Activated CD4-positive, alpha-beta memory T cell treated with anti-CD3 and anti-CD28 coated beads for 36 hours (primary cell): ENCODE measurements at regions not wholly inside any gene's neighbourhood (a gene's known extent, or its start where the extent isn't known, plus 50 kb on each side); places are given as distances from the start of the nearest gene placed in this dataset.
"Not testable (repeated sequence)": the region's sequence is repeated elsewhere in the genome, so short reads cannot be mapped to it uniquely, and the experiment has no call there.

Experiments used
- CTCF ChIA-PET: fragments of 350-600 bp; sonication (Branson Sonifier 250); formaldehyde crosslinking; loops from one replicate; lab custom pipeline; 2021; ENCODE audit warnings: antibody characterized with exemption, inconsistent platforms; lab: Charles Lee
- POLR2A ChIA-PET: fragments of 350-600 bp; sonication (Branson Sonifier 250); formaldehyde crosslinking; loops from one replicate; lab custom pipeline; 2021; ENCODE audit warnings: antibody characterized with exemption; lab: Charles Lee
- DNase-seq: peaks from one replicate; pipeline ENCODE4 v3.0.0-alpha.2; 2020
- H3K27ac Mint-ChIP-seq: one replicate; pipeline ENCODE4 v1.8.0; 2021; ENCODE audit warnings: mixed read lengths
- H3K27me3 Mint-ChIP-seq: one replicate; pipeline ENCODE4 v1.8.0; 2021; ENCODE audit warnings: mixed read lengths
- H3K36me3 Mint-ChIP-seq: one replicate; pipeline ENCODE4 v1.8.0; 2021; ENCODE audit warnings: mixed read lengths
- H3K4me1 Mint-ChIP-seq: one replicate; pipeline ENCODE4 v1.8.0; 2021; ENCODE audit warnings: low read depth, mixed read lengths
- H3K4me3 Mint-ChIP-seq: one replicate; pipeline ENCODE4 v1.8.0; 2021; ENCODE audit warnings: mild to moderate bottlenecking, mixed read lengths
- H3K9me3 Mint-ChIP-seq: one replicate; pipeline ENCODE4 v1.8.0; 2021; ENCODE audit warnings: mixed read lengths
- intact Hi-C: fragments of 100-400 bp; cut with micrococcal nuclease; formaldehyde crosslinking; loops from one replicate; pipeline ENCODE4 v1.15.1; 2023

- Mint-ChIP-seq H3K4me3 (no peak overlapping the region), H3K27me3 (no peaks in the 10 kb centered on the region), H3K36me3 (no peaks in the 10 kb centered on the region), H3K27ac (no peak overlapping the region), H3K9me3 (no peaks in the 10 kb centered on the region), H3K4me1 (peaks cover 2% of the 10 kb centered on the region)
- no peak for DNase-seq
- CTCF ChIA-PET, result no interaction called here
- POLR2A ChIA-PET, result no interaction called here
- intact Hi-C loops, result no loop called here
These were observed 85.2 kb upstream of the KCNAB1 start for GRCh38 chr3:156035158-156035557.

GRCh38 chr3:156036258-156037053 is 83.9 kb upstream of the KCNAB1 start:
- no peaks in the 10 kb centered on the region for H3K36me3 Mint-ChIP-seq
- intact Hi-C loops, result no loop called here
- no peaks in the 10 kb centered on the region for H3K9me3 Mint-ChIP-seq
- H3K4me3 Mint-ChIP-seq, result no peak overlapping the region
- no peak overlapping the region for H3K27ac Mint-ChIP-seq
- POLR2A ChIA-PET, result no interaction called here
- no peak for DNase-seq
- CTCF ChIA-PET, result no interaction called here
- H3K4me1 Mint-ChIP-seq, result peaks cover 2% of the 10 kb centered on the region
- no peaks in the 10 kb centered on the region for H3K27me3 Mint-ChIP-seq

DNA sequence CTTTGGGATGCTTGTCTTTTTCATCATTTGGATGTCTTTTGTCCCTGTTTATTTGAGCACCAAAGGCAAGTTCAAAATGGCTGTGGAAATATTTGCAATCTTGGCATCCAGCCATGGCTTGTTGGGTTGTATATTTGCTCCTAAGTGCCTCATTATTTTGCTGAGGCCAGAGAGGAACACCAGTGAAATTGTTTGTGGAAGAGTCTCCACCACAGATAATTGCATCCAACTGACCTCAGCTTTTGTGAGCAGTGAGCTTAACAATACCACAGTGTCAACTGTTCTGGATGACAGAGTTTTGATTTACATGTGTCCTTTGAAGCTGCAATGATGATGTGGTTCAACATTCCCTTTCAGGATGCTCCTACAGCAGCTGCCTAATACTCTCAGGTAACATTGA is 83.0 kb upstream of the KCNAB1 start:
- Mint-ChIP-seq H3K27me3 (no peaks in the 10 kb centered on the region), H3K4me1 (peaks cover 2% of the 10 kb centered on the region), H3K27ac (no peak overlapping the region), H3K4me3 (no peak overlapping the region), H3K9me3 (no peaks in the 10 kb centered on the region), H3K36me3 (no peaks in the 10 kb centered on the region)
- ChIA-PET POLR2A (no interaction called here), CTCF (no interaction called here)
- intact Hi-C loops, result no loop called here
- no peak for DNase-seq

DNA sequence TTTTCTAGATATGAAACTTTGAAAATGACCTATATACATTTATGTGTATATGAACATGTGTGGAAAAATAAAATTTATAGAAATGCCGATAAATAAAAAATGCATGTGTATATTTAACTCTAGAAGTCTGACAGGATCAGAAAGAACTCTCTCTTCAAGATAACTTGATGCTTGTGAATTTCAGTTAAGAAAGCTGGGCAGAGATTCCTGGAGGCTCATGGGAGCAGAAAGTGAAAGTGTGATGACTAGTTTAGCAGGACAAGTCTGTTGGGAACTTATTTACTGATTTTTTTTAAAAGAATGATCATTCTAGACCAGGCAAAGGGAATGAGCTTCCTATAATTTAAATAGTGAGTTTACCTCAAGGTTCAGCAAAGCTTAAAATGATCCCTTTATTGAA is 81.5 kb upstream of the KCNAB1 start:
- Mint-ChIP-seq H3K9me3 (no peaks in the 10 kb centered on the region), H3K27ac (no peak overlapping the region), H3K36me3 (no peaks in the 10 kb centered on the region), H3K4me3 (no peak overlapping the region), H3K27me3 (peaks cover 3% of the 10 kb centered on the region), H3K4me1 (peaks cover 2% of the 10 kb centered on the region)
- no peak for DNase-seq
- CTCF ChIA-PET, result no interaction called here
- intact Hi-C loops, result no loop called here
- POLR2A ChIA-PET, result no interaction called here

DNA sequence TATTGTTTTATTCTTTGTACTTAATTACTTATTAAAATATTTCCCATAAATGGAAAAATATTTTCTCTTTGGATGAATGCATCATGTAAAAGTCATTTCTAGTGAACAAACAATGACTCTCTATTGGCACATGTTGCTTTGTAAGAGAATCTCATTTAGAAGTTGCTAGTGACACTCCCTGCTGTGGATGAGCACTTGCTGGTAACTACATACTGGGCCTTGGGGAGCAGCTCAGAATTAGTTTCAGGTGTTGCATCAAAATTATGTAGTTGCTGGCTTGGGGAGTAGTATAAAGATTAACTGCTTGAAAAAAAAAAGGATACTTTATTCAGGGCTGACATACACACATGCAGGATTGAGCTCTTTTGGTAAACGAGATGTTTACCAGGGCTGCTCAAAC is 80.3 kb upstream of the KCNAB1 start:
- Mint-ChIP-seq H3K9me3 (no peaks in the 10 kb centered on the region), H3K27me3 (peaks cover 3% of the 10 kb centered on the region), H3K4me1 (peaks cover 2% of the 10 kb centered on the region), H3K36me3 (no peaks in the 10 kb centered on the region), H3K27ac (no peak overlapping the region), H3K4me3 (no peak overlapping the region)
- ChIA-PET POLR2A (no interaction called here), CTCF (interaction anchor here (1.2 kb wide), 1 partner anchor 342 kb away, joined by 6 read pairs; no protein-coding TSS in a partner anchor)
- intact Hi-C loops, result loop anchor here (5.0 to 10.0 kb wide), 3 partner anchors 97 to 1097 kb away; no protein-coding TSS in a partner anchor
- no peak for DNase-seq

DNA sequence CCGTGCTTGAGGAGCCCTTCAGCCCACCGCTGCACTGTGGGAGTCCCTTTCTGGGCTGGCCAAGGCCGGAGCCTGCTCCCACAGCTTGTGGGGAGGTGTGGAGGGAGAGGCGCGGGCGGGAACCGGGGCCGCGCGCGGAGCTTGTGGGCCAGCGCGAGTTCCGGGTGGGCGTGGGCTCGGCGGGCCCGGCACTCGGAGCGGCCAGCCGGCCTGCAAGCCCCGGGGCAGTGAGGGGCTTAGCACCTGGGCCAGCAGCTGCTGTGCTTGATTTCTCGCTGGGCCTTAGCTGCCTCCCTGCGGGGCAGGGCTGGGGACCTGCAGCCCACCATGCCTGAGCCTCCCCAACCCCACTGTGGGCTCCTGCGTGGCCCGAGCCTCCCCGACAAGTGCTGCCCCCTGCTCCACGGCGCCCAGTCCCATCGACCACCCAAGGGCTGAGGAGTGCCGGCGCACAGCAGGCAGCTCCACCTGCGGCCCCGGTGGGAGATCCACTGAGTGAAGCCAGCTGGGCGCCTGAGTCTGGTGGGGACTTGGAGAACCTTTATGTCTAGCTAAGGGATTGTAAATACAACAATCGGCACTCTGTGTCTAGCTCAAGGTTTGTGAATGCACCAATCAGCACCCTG is 79.0 kb upstream of the KCNAB1 start:
- H3K9me3 Mint-ChIP-seq, POLR2A ChIA-PET, H3K4me1 Mint-ChIP-seq, H3K27me3 Mint-ChIP-seq, H3K27ac Mint-ChIP-seq, H3K36me3 Mint-ChIP-seq, H3K4me3 Mint-ChIP-seq, DNase-seq: not testable (repeated sequence)
- intact Hi-C loops, result loop anchor here (5.0 to 10.0 kb wide), 3 partner anchors 96 to 1096 kb away; no protein-coding TSS in a partner anchor
- CTCF ChIA-PET, result interaction anchor here (1.5 kb wide), 1 partner anchor 235 kb away, joined by 3 read pairs; no protein-coding TSS in a partner anchor

DNA sequence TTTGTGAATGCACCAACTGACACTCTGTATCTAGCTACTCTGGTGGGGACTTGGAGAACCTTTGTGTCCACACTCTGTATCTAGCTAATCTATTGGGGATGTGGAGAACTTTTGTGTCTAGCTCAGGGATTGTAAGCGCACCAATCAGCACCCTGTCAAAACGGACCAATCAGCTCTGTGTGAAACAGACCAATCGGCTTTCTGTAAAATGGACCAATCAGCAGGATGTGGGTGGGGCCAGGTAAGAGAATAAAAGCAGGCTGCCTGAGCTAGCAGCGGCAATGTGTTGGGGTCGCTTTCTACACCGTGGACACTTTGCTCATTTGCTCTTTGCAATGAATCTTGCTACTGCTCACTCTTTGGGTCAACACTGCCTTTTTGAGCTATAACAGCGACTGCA is 78.5 kb upstream of the KCNAB1 start:
- POLR2A ChIA-PET, H3K27ac Mint-ChIP-seq, H3K4me1 Mint-ChIP-seq, H3K9me3 Mint-ChIP-seq, DNase-seq, H3K27me3 Mint-ChIP-seq, H3K4me3 Mint-ChIP-seq, H3K36me3 Mint-ChIP-seq: not testable (repeated sequence)
- intact Hi-C loops, result loop anchor here (5.0 to 10.0 kb wide), 3 partner anchors 95 to 1095 kb away; no protein-coding TSS in a partner anchor
- CTCF ChIA-PET, result interaction anchor here (1.5 kb wide), 1 partner anchor 235 kb away, joined by 3 read pairs; no protein-coding TSS in a partner anchor

DNA sequence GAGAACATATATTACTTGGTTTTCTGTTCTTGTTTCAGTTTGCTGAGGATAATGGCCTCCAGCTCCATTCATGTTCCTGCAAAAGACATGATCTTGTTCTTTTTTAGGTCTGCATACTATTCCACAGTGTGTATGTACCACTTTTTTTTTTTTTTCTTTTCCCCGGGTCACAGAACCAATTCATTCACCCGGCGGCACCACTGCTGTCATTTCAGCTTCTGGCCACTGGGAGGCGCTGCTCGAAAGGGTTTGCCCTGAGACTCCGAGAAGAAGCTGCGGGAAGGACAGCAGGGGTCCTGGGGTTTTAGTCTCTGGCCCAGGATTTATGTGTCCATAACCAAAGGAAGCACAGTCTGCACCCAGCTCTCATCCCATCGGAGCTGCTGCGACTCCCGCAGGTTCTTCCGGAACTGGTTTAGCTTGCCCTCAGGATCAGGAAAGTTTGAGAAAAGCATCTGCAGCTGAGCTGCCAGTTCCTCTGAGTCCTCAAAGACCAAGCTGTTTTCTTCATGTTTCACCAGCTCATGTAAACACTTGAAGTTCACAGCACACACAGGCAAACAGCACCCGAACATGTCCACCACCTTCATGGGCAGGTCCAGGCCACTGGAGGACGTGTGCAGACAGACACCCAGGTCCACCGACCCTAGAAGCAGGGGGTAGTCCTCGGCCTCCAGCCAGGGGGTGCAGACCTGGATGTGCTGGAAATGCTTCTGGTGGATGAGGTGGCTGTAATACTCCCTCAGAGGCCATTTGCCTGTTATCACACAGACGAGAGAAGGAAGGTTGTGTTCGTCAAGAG is 76.3 kb upstream of the KCNAB1 start:
- H3K36me3 Mint-ChIP-seq, H3K27ac Mint-ChIP-seq, H3K4me1 Mint-ChIP-seq, H3K4me3 Mint-ChIP-seq, H3K27me3 Mint-ChIP-seq, H3K9me3 Mint-ChIP-seq: not testable (repeated sequence)
- ChIA-PET CTCF (interaction anchor here (0.6 to 2.5 kb wide), 14 partner anchors 9 to 1094 kb away, joined by 3 to 12 read pairs (median 4); partner anchors contain the start of gene C3orf33), POLR2A (interaction anchor here (0.6 to 1.0 kb wide), 2 partner anchors 339 to 504 kb away, joined by 3 read pairs; no protein-coding TSS in a partner anchor)
- DNase-seq, result peak; percentile 69
- intact Hi-C loops, result loop anchor here (5.0 to 10.0 kb wide), 3 partner anchors 93 to 1093 kb away; no protein-coding TSS in a partner anchor

DNA sequence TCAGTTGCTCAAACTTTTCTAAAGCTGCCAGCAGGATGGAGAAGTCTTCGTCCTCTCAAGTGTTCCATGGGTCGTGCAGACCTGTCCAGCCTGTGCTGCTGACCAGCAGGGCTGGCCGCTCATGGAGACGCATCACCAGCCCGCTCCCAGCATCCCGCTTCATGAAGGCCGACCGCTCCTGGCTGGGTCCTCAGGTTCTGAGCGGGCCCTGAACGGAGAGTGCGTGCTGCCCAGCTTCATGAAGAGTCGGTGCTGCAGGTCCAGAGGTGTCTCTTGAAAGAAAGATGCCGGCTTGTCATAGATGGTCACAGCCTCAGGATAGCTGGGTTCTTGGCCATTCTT is 75.8 kb upstream of the KCNAB1 start:
- Mint-ChIP-seq H3K27ac (no peak overlapping the region), H3K27me3 (peaks cover 4% of the 10 kb centered on the region), H3K4me1 (no peaks in the 10 kb centered on the region), H3K36me3 (no peaks in the 10 kb centered on the region), H3K9me3 (no peaks in the 10 kb centered on the region), H3K4me3 (no peak overlapping the region)
- POLR2A ChIA-PET, result no interaction called here
- intact Hi-C loops, result loop anchor here (5.0 to 10.0 kb wide), 3 partner anchors 93 to 1093 kb away; no protein-coding TSS in a partner anchor
- no peak for DNase-seq
- CTCF ChIA-PET, result interaction anchor here (0.8 to 2.5 kb wide), 8 partner anchors 8 to 464 kb away, joined by 3 to 12 read pairs (median 4); no protein-coding TSS in a partner anchor

GRCh38 chr3:156048483-156048882 is 71.9 kb upstream of the KCNAB1 start:
- POLR2A ChIA-PET, H3K36me3 Mint-ChIP-seq, DNase-seq, H3K27ac Mint-ChIP-seq, H3K9me3 Mint-ChIP-seq, H3K4me1 Mint-ChIP-seq, CTCF ChIA-PET, H3K4me3 Mint-ChIP-seq: not testable (repeated sequence)
- H3K27me3 Mint-ChIP-seq, result peaks cover 11% of the 10 kb centered on the region
- intact Hi-C loops, result loop anchor here (10.0 kb wide), 1 partner anchor 456 kb away; no protein-coding TSS in a partner anchor

GRCh38 chr3:156050918-156051317 is 69.5 kb upstream of the KCNAB1 start:
- CTCF ChIA-PET, result no interaction called here
- H3K27me3 Mint-ChIP-seq, result peaks cover 10% of the 10 kb centered on the region
- intact Hi-C loops, result no loop called here
- no peaks in the 10 kb centered on the region for H3K4me1 Mint-ChIP-seq
- no peak overlapping the region for H3K4me3 Mint-ChIP-seq
- no peak for DNase-seq
- POLR2A ChIA-PET, result no interaction called here
- no peak overlapping the region for H3K27ac Mint-ChIP-seq
- H3K36me3 Mint-ChIP-seq, result no peaks in the 10 kb centered on the region
- H3K9me3 Mint-ChIP-seq, result no peaks in the 10 kb centered on the region

DNA sequence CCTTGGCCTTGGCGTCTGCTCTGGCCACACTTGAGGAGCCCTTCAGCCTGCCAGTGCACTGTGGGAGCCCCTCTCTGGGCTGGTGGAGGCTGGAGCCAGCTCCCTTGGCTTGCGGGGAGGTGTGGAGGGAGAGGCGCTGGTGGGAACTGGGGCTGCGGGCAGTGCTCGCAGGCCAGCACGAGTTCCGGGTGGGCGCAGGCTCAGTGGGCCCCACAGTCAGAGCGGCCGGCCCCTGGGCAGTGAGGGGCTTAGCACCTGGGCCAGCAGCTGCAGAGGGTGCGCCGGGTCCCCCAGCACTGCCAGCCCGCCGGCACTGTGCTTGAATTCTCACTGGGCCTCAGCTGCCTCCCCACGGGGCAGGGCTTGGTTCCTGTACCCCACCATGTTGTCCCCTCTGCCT is 68.7 kb upstream of the KCNAB1 start:
- Mint-ChIP-seq H3K36me3 (no peaks in the 10 kb centered on the region), H3K9me3 (no peaks in the 10 kb centered on the region), H3K4me1 (no peaks in the 10 kb centered on the region), H3K27ac (no peak overlapping the region), H3K27me3 (peaks cover 10% of the 10 kb centered on the region), H3K4me3 (no peak overlapping the region)
- ChIA-PET POLR2A (no interaction called here), CTCF (no interaction called here)
- no peak for DNase-seq
- intact Hi-C loops, result no loop called here
